Epithelial cell of esophagus (primary cell): ENCODE measurements at regions not wholly inside any gene's neighbourhood (a gene's known extent, or its start where the extent isn't known, plus 50 kb on each side); places are given as distances from the start of the nearest gene placed in this dataset.

ENCODE experiments used
- DNase-seq: peaks from one replicate; pipeline ENCODE4 v3.0.0; 2010; ENCODE audit warnings: low read depth
- H3K4me3 ChIP-seq: 2 replicates; pipeline ENCODE4 v1.5.1; 2011; ENCODE audit warnings: mild to moderate bottlenecking, low read length, control low read depth
- CTCF ChIP-seq: IDR thresholded peaks from 2 replicates; pipeline ENCODE4 v1.5.1; 2011; ENCODE audit warnings: low read depth, mild to moderate bottlenecking, low read length, control low read depth, inconsistent platforms; ENCODE audit not compliant: insufficient read depth; ENCODE audit errors: missing control alignments

DNA sequence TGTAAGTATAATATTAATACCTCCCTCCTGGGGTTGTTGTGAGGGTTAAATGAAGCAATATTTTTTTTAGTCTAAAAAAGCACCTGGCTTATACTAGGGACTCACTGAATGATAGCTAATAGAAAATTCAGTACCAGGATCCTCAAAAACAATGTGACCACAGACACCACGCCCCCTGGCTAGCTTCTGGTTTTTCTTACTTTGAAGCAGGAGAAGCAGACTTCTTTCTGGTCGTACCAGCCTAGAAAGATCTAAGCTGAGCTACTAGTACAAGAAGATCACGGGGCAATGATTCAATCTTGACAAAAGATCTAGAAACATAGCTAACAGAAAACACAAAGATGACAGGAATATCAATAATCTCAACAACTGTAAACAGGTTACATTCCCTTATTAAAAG is 218.5 kb upstream of the SLC30A5 start:
- no peak overlapping the region for H3K4me3 ChIP-seq
- TF ChIP-seq CTCF, result no peak
- no peak for DNase-seq

DNA sequence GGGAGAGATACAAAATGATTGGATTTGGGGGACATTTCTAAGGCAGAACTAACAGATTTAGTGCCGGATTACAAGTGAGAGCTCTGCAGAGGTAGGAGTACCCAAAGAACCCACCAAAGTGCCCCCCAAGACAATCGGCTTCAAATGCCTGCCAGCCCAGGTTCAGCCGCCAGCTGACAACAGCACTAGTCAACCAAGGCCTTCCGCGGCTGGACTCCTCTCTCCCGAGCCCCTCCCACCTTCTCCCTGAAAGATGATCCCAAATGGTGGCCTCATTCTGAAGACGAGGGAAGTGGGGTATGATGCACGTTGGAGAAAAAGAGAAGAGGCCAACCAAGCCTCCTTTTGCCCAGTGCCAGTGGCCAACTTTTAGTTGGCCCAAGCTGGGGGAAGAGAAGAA is 210.4 kb upstream of the SLC30A5 start:
- no peak for TF ChIP-seq CTCF
- DNase-seq, result no peak
- H3K4me3 ChIP-seq, result no peak overlapping the region

DNA sequence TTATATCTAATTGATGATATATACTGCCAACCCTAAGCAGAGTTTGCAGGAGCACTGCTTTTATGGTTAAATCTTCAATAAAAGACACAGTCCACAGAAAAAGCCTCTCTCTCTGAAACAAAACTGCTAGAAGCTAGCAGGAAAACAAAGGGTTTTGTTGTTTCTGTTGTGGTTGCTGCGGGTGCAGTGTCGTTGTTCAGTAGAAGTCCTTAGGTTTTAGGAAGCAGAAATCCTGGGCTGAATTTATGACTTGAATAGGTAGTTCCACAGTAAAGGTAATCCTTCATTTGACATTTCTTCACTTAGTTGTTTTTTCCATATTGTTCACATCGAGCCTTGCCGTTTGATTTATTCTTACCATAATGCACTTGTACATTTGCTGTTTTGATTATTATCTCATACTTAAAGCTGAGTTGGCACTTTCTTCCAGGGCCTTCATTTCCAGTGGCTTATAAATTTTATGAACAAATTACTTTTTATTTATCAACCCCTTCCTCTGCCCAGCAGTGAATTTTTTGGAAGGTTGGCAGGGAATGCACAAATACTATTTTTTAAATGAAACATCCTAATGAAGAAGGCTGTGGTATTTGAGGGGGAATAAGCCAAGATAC is 209.6 kb upstream of the SLC30A5 start:
- no peak for TF ChIP-seq CTCF

DNA sequence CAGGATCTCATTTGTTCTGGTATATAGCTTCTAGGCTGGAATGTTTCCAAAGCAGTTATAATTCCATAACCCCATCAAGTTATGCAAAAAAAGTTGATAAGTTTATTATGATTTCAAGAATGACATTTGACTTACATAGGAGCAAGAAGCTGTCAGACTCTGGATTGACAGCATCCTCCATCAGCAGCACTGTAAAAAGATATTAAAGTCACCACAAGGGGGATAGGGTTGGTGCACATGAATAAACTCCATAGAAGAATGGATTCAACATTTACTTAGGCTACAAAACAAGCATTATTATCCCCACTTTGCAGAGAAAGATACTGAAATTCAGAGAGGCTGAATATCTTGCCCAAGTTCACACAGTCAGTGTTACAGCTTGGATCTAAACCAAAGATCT is 208.9 kb upstream of the SLC30A5 start:
- peak; percentile 47 for TF ChIP-seq CTCF
- no peak overlapping the region for H3K4me3 ChIP-seq
- peak; percentile 38 for DNase-seq

More for the DNA sequence above, 209.6 kb upstream of the SLC30A5 start:
- no peak for DNase-seq
- no peak overlapping the region for H3K4me3 ChIP-seq

- no peak for TF ChIP-seq CTCF
- no peak overlapping the region for H3K4me3 ChIP-seq
- no peak for DNase-seq
Measured at GRCh38 chr5:68886814-68887213, 207.0 kb upstream of the SLC30A5 start.

- H3K4me3 ChIP-seq, result no peak overlapping the region
- no peak for TF ChIP-seq CTCF
- DNase-seq, result no peak
Measured at GRCh38 chr5:68891718-68892117, 202.1 kb upstream of the SLC30A5 start.

GRCh38 chr5:68894673-68895072 is 199.1 kb upstream of the SLC30A5 start:
- DNase-seq, result peak; percentile 17
- TF ChIP-seq CTCF, result no peak
- H3K4me3 ChIP-seq, result no peak overlapping the region
